Fibroblast of lung (primary cell): ENCODE measurements at regions not wholly inside any gene's neighbourhood (a gene's known extent, or its start where the extent isn't known, plus 50 kb on each side); places are given as distances from the start of the nearest gene placed in this dataset.
"Not testable (repeated sequence)": the region's sequence is repeated elsewhere in the genome, so short reads cannot be mapped to it uniquely, and the experiment has no call there.

Experiments
- DNase-seq, 2 donors: peaks; one replicate each; pipeline versions ENCODE4 v3.0.0 to v3.0.0-alpha.2; 2010; ENCODE audit warnings: low read depth in 2 of 2
- H2AFZ ChIP-seq: 2 replicates; pipeline ENCODE4 v1.5.1; 2012; ENCODE audit warnings: low read length, control low read depth, inconsistent platforms
- H3K27ac ChIP-seq: 2 replicates; pipeline ENCODE4 v1.5.1; 2011; ENCODE audit warnings: low read length, control low read depth; ENCODE audit not compliant: insufficient read depth
- H3K27me3 ChIP-seq: 2 replicates; pipeline ENCODE4 v1.5.1; 2011; ENCODE audit warnings: mild to moderate bottlenecking, low read length; ENCODE audit not compliant: control insufficient read depth, insufficient read depth
- H3K36me3 ChIP-seq: 2 replicates; pipeline ENCODE4 v1.5.1; 2011; ENCODE audit warnings: low read length; ENCODE audit not compliant: control insufficient read depth, insufficient read depth
- H3K4me1 ChIP-seq: 2 replicates; pipeline ENCODE4 v1.5.1; 2011; ENCODE audit warnings: low read length; ENCODE audit not compliant: control insufficient read depth, insufficient read depth; ENCODE audit errors: extremely low read depth
- H3K4me2 ChIP-seq: 2 replicates; pipeline ENCODE4 v1.5.1; 2011; ENCODE audit warnings: low read length, control low read depth; ENCODE audit not compliant: insufficient read depth; ENCODE audit errors: extremely low read depth
- H3K4me3 ChIP-seq, 4 experiments: fragments of 200-600 bp in 1 of 4; sonication (generic) in 1 of 4; replicated peaks in 1 of 4; 2 replicates each; pipeline ENCODE4 v1.5.1; 2011 to 2016; ENCODE audit warnings: low read length in 4 of 4, low read depth in 3 of 4, mild to moderate bottlenecking in 3 of 4, control low read depth in 2 of 4, inconsistent platforms in 1 of 4, mixed read lengths in 1 of 4; ENCODE audit not compliant: insufficient read depth in 1 of 4; ENCODE audit errors: control extremely low read depth in 1 of 4
- H3K79me2 ChIP-seq: 2 replicates; pipeline ENCODE4 v1.5.1; 2012; ENCODE audit warnings: mild to moderate bottlenecking, low read length, inconsistent platforms; ENCODE audit not compliant: control insufficient read depth, insufficient read depth
- H3K9ac ChIP-seq: 2 replicates; pipeline ENCODE4 v1.5.1; 2011; ENCODE audit warnings: mild to moderate bottlenecking, low read length, control low read depth; ENCODE audit not compliant: insufficient read depth
- H3K9me3 ChIP-seq: 2 replicates; pipeline ENCODE4 v1.5.1; 2012; ENCODE audit warnings: low read depth, low read length; ENCODE audit not compliant: control insufficient read depth, insufficient read depth
- H4K20me1 ChIP-seq: 2 replicates; pipeline ENCODE4 v1.5.1; 2011; ENCODE audit warnings: low read length; ENCODE audit not compliant: control insufficient read depth, insufficient read depth; ENCODE audit errors: extremely low read depth

DNA sequence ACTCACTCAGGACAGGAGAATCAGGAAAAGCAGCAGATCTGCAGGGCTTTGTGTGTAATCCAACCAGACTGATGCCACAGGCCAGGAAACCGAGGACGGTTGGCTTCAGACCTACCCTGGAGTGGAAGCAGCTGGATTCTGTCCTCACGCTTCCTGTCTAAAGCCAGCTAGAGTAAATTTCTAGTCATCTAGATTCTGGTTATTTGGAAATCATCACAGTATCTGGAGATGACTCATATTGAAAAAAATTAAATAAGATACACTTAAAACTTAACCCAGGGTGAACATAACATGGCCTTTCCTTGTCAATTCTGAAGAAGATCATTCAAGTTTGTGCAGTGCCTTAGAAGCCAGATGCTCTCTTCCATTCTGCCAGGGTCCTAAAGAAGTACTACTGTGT, 288.9 kb upstream of the PLGLB2 start:
- not testable (repeated sequence) for H3K9me3 ChIP-seq, H3K36me3 ChIP-seq, H3K27ac ChIP-seq, H2AFZ ChIP-seq, H3K4me2 ChIP-seq, H4K20me1 ChIP-seq, H3K9ac ChIP-seq, DNase-seq, H3K4me1 ChIP-seq, H3K27me3 ChIP-seq
- H3K4me3 ChIP-seq = peak overlapping the region in 1 of 4 experiments; percentile 35
- peaks cover 45% of the 10 kb centered on the region for H3K79me2 ChIP-seq

DNA sequence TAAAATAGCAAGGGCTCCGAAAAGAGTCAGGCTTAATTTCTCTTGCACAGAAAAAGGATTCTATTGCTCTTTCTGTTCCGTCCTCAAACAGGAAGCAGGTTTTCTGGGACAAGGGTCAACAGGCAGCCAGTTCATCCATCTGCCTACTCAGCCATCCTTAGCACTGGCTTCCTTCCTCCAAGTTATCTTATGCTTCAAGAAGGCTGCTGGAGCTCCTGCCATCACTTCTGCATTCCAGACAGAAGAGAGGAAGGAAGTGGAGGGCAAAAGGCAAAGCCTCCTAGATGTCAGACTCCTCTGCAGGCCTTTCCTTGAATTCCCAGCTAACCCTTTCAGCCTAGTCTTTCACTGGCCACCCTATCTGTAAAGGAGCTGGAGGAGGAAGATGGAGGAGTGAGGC, 287.8 kb upstream of the PLGLB2 start:
- H3K9ac ChIP-seq, H3K27me3 ChIP-seq, H3K4me2 ChIP-seq, H2AFZ ChIP-seq, H3K9me3 ChIP-seq, H3K36me3 ChIP-seq, H4K20me1 ChIP-seq, H3K4me1 ChIP-seq, H3K27ac ChIP-seq, H3K4me3 ChIP-seq, DNase-seq: not testable (repeated sequence)
- peaks cover 51% of the 10 kb centered on the region for H3K79me2 ChIP-seq

DNA sequence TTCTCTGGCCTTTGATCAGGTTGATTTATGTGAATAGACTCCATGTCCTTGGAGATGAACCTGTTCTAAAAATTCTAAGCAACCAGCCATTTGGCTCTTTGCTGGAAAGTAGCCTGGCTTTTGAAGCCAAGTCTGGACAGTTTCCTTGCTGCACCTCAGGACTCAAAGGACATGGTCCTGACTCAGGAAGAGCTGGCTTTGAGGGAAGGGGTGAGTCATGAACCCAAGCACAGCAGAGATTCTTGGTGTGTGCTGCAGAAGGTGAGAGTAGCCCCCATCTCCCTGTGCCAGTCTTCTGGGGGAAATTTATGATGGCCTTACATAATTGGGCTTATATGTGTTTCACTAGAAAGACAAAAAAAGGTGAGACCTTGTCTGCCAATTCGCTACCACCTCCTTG, 287.2 kb upstream of the PLGLB2 start:
- DNase-seq, H3K27ac ChIP-seq, H2AFZ ChIP-seq, H3K27me3 ChIP-seq, H3K9ac ChIP-seq, H3K4me1 ChIP-seq, H3K9me3 ChIP-seq, H3K4me2 ChIP-seq, H3K36me3 ChIP-seq, H4K20me1 ChIP-seq, H3K4me3 ChIP-seq: not testable (repeated sequence)
- peaks cover 54% of the 10 kb centered on the region for H3K79me2 ChIP-seq

DNA sequence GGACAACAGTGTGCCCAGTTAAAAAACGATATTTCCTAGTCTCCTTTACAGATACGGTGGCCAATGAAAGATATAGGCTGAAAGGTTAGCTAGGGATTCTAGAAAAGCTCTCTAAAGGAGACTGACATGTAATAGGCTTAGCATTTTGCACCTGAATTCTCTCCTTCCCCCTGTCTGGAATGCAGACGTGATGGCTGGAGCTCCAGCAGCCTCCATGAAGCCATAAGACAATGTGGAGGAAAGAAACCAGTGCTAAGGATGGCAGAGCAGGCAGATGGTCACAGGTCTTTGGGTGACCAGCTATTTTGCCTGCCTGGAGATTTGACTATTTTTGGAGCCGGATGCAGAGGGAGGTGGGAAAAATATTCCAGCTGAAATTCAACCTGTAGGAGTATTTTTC, 286.2 kb upstream of the PLGLB2 start:
- H4K20me1 ChIP-seq, H3K9ac ChIP-seq, H3K27me3 ChIP-seq, H3K27ac ChIP-seq, H2AFZ ChIP-seq, H3K4me1 ChIP-seq, DNase-seq, H3K36me3 ChIP-seq, H3K9me3 ChIP-seq, H3K4me3 ChIP-seq, H3K4me2 ChIP-seq: not testable (repeated sequence)
- H3K79me2 ChIP-seq = peaks cover 57% of the 10 kb centered on the region

DNA sequence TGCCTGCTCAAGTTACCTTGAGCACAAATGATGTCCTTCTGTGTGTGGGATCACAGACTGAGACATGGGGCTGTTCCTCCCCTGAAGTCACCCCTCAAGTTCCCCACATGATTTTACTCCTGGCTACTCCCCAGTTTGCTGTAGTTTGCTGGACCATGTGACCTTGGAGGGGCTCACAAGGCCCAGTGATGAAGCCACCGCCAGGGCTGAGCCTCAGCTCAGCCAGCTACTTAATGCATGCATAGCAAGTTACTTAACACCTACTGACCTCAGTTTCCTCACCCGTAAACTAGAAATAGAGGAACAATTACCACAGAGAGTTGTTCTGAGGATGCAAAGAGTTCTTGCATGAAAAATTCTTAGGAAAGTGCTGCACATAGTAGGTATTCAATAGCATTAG, 283.7 kb upstream of the PLGLB2 start:
- not testable (repeated sequence) for H4K20me1 ChIP-seq, H3K27ac ChIP-seq, H3K9ac ChIP-seq, H3K27me3 ChIP-seq, H3K9me3 ChIP-seq, H3K4me2 ChIP-seq, H3K4me3 ChIP-seq, H3K36me3 ChIP-seq, H3K4me1 ChIP-seq, DNase-seq, H2AFZ ChIP-seq
- peaks cover 65% of the 10 kb centered on the region for H3K79me2 ChIP-seq

DNA sequence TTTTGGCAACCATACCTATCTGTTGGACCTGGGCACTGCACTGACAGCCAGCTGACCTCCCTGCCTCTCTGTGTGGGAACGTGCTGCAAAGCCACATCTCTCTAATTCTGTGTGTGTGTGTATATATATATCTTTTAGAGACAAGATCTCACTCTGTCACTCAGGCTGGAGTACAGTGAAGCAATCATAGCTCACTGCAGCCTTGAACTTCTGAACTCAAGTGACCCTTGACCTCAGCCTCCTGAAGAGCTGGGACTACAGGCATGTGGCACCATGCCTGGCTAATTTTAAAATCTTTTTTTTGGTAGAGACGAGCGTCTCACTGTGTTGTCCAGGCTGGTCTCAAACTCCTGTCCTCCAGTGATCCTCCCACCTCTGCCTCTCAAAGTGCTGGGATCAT, 282.2 kb upstream of the PLGLB2 start:
- H3K27ac ChIP-seq, H4K20me1 ChIP-seq: not testable (repeated sequence)

DNA sequence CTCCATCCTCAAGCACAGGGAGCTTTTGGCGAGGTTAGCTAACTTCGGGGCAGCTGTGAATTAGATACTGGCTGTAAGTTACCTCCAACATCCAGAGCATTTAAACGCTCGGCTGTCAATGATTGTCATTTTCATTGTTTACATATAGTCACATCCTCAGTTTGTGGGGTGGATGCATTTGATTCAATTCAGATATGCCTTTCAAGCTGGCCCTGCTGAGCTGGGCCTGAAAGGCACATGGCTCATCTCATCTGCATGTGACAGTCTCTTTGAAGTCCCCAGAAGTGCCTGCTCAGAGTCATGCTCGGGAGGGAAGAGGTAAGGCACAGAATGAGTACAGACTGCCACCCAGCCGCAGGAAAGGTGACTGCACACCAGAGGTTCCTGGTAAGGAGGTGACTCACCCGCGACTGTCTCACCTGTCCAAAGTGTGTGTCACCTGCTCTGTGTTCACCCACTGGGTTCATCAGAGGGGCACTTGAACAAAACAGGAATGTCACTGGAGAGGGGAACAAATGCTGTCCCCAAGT, 281.2 kb upstream of the PLGLB2 start:
- not testable (repeated sequence) for H3K4me2 ChIP-seq, H3K4me1 ChIP-seq, H2AFZ ChIP-seq, H3K9ac ChIP-seq, H3K36me3 ChIP-seq, H4K20me1 ChIP-seq, H3K27ac ChIP-seq, H3K9me3 ChIP-seq, DNase-seq, H3K27me3 ChIP-seq, H3K4me3 ChIP-seq
- peaks cover 70% of the 10 kb centered on the region for H3K79me2 ChIP-seq

More for the DNA sequence above, 282.2 kb upstream of the PLGLB2 start:
- peaks cover 69% of the 10 kb centered on the region for H3K79me2 ChIP-seq
- not testable (repeated sequence) for H3K36me3 ChIP-seq, H3K27me3 ChIP-seq, H3K4me3 ChIP-seq, H2AFZ ChIP-seq, H3K4me2 ChIP-seq, DNase-seq, H3K9ac ChIP-seq, H3K9me3 ChIP-seq, H3K4me1 ChIP-seq
